Sciatic nerve (tissue), 2 donors: ENCODE measurements at regions not wholly inside any gene's neighbourhood (a gene's known extent, or its start where the extent isn't known, plus 50 kb on each side); places are given as distances from the start of the nearest gene placed in this dataset.

Source experiments
- ATAC-seq: fragments of 200-7000 bp; cut with Tn5 transposase; one replicate; pipeline ENCODE4 v1.9.1; 2020; ENCODE audit warnings: mild to moderate bottlenecking, moderate library complexity
- DNase-seq: peaks from one replicate; pipeline ENCODE4 v3.0.0-alpha.2; 2020; ENCODE audit warnings: low spot score
- intact Hi-C: fragments of 100-400 bp; cut with DNase I; formaldehyde crosslinking; loops from one replicate; pipeline ENCODE4 v1.14.2; 2022
- donor health status: DM: no; HTN: no; CAD: no.
- donor health status: DM: no; HTN: no; CAD: no.

GRCh38 chr9:87212605-87213021 lies 265.3 kb upstream of the GAS1 start:
- ATAC-seq (no peak), DNase-seq (no peak)
- intact Hi-C loops = no loop called here

- intact Hi-C loops = no loop called here
- DNase-seq = no peak
- ATAC-seq = no peak
Observed at GRCh38 chr9:87213948-87214347, 266.6 kb upstream of the GAS1 start.

- ATAC-seq = no peak
- intact Hi-C loops = no loop called here
- no peak for DNase-seq
Observed at GRCh38 chr9:87214991-87215390, 267.7 kb upstream of the GAS1 start.

DNA sequence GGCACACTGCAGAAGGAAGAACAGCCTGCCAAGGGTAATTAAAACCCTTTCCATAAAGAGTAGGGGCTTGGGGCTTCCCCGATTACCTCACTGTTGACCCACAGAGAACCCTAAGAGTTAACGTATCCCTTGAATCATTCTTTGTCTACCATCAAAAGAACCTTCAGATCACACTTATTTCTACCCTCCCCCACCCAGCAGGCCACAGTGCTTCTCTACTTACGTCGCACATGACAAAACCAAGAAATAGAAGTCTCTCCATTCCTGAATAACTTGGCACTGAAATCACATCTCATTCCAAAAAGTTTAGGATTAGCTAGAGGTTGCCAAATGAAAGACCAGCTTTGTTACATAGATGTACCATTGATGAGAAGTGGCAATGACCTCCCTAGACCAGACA lies 268.7 kb upstream of the GAS1 start:
- intact Hi-C loops = no loop called here
- ATAC-seq = no peak
- no peak for DNase-seq

DNA sequence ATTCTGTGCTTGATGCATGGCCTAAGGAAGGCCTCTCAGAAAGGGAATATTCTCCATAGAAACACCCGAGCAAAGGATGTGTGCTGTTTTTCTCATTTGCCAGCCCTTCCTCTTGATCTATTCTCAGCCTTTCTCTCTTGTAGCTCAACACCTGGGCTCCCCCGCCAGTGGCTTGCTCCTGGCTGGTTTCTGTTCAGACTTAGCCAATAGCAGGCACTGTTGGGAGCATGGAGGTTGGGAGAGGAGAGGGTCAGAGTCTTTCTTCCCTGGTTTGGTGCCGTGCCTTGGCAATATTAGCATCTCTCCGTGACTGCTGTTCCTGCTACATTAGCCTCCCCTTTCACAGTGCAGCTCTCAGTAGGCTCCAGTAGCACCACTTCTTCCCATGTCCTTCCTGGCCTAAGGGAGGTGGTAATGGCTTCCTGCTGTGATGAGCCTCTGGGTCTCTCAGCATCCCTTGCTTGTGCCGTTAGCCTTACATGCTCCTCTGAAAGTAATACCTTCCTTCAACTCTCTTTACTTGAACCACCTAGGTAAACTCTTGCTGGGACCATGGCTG lies 269.7 kb upstream of the GAS1 start:
- DNase-seq (no peak), ATAC-seq (no peak)
- intact Hi-C loops = no loop called here

DNA sequence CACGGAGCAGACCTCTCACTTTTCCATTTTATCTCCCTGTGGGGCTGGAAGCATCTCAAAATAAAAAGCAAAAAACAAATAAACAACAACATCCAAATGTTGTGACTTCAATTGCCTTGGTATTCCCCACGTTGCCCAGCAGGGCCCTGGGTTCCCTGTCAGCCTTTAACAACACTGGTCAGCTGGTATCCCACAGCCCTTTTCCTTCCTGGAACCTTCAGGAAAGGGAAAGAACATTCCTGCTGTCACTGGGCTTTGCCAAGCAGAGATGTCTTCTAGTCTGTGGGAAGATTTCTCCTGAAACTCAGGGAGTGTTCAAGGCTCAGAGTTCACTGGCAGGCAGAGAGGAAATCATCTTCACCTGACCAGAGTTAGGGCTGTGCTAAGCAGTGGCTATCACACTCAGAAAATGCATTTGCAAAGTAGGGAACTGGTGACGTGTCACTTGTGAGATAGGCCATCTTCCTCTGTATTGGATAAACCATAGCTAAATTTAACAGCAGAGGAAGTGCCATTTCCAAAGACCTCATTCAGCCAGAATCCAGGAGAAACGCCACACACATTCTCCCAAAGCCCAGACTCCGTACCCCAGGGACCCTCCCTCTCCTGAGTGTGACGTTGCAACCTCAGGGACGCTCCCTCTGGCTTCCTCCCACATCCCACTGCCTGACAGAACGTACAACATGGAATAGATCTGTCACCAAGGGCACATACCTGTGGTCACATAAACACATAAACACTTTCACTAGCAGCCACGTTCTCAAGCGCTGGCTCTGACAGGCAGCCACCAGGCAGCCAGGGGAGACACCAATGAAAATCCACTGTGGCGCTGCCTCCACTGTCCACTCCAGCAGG lies 274.0 kb upstream of the DAPK1 start:
- intact Hi-C loops = no loop called here
- ATAC-seq (no peak), DNase-seq (no peak)

- no peak for ATAC-seq
- intact Hi-C loops = no loop called here
- DNase-seq = no peak
Observed at GRCh38 chr9:87226896-87227295, 270.8 kb upstream of the DAPK1 start.

- intact Hi-C loops = no loop called here
- DNase-seq = no peak
- ATAC-seq = no peak
Observed at GRCh38 chr9:87227456-87227855, 270.2 kb upstream of the DAPK1 start.

DNA sequence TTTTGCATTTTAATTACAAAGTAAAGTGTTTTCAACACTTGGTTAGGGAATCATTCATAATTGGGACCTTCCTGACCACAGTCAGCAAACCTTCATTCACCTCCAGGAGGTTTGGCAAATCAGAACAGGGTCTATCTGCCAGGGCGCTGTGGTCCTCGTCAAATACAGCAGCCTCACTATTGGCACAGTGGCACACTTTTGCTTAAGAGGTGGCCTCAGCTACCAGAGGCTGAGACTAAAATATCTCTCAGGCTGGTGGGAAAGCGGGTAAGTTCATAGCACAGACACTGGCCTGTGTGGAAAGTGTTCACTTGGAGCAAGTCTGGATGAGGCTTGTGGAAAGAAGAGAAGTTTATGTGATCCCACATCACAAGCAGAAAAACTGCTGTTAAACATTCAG lies 268.6 kb upstream of the DAPK1 start:
- ATAC-seq = no peak
- intact Hi-C loops = no loop called here
- DNase-seq = no peak

- intact Hi-C loops = no loop called here
- DNase-seq (no peak), ATAC-seq (no peak)
Observed at GRCh38 chr9:87233431-87233830, 264.2 kb upstream of the DAPK1 start.

- intact Hi-C loops = no loop called here
- no peak for DNase-seq
- ATAC-seq = peak; percentile 93
Observed at GRCh38 chr9:87233899-87234455, 263.7 kb upstream of the DAPK1 start.

- DNase-seq = no peak
Observed at GRCh38 chr9:87234854-87235253, 262.8 kb upstream of the DAPK1 start.

DNA sequence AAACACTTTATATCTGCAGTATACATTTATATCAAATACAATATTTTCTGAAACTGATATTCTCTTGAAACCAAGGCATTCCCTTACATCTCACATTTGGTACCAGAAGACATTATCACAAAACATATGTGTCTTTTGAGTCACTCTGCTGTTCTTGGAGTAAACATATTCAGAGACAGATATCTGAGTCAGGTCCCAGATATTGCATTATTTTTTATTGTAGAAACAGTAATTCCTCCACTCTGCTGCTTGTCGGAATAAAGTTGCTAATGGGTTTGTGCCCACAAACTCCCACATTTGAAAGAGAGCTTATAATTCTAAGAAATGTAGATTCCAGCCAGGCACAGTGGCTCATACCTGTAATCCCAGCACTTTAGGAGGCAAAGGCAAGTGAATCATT lies 261.1 kb upstream of the DAPK1 start:
- ATAC-seq (no peak), DNase-seq (no peak)
- intact Hi-C loops = no loop called here

More at GRCh38 chr9:87234854-87235253, 262.8 kb upstream of the DAPK1 start:
- peak; percentile 27 for ATAC-seq
- intact Hi-C loops = no loop called here

DNA sequence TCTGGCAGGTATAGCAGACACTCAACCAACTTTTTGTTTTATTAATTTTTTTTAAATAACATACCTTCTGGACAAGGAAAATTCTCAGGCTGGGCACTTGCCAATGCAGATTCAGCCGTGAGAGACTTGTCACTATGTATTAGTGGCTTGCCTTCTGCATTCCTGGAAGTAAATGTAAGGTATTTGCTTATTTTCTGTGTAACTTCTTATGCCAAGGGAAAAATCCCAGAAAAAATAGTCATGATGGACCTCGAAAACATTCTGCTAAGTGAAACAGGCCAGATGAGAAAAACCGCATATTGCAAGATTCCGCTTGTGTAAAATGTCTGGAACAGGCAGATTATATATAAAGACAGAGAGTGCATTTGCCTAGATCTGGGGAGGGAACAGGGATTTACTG lies 260.3 kb upstream of the DAPK1 start:
- intact Hi-C loops = no loop called here
- ATAC-seq (no peak), DNase-seq (no peak)

DNA sequence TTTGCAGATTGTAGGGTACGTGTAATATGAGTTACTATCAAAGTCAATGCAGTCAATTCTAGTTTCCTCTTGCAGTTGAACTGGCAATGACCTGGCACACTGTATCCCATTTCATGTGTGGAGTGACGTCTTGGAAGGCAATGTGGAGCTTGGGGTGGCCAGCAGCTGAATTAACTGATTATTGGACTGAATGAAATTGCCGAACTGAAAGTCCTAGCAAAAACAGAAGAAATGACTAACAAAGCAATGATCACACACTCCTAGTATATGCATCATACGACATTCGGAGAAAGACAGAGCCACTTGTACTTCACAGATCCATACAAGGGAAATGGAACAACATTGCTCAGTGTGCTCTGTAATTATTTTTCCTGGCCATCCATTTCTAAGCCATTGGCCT lies 259.1 kb upstream of the DAPK1 start:
- intact Hi-C loops = no loop called here
- no peak for ATAC-seq
- no peak for DNase-seq

DNA sequence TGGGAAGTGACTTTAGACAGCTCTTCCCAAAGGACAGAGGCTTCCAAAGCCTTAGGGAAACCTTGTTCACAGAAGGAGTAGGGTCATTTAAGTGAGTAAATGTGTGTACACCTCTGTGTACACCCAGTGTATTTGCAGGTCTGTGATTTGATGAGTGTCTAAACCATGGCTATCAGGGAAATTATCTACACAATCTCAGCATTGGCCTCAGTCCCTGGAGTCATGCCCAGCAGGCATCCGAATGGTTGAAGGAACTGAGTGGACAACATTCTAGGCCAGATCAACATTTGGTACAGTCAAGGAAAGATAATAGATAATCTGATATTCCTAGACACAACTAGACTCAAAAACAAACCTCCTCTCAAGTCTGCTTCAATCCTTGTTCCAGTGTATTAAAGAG lies 258.4 kb upstream of the DAPK1 start:
- DNase-seq (no peak), ATAC-seq (no peak)
- intact Hi-C loops = no loop called here

GRCh38 chr9:87243602-87244001 lies 254.1 kb upstream of the DAPK1 start:
- DNase-seq (no peak), ATAC-seq (peak; percentile 56)
- intact Hi-C loops = no loop called here

DNA sequence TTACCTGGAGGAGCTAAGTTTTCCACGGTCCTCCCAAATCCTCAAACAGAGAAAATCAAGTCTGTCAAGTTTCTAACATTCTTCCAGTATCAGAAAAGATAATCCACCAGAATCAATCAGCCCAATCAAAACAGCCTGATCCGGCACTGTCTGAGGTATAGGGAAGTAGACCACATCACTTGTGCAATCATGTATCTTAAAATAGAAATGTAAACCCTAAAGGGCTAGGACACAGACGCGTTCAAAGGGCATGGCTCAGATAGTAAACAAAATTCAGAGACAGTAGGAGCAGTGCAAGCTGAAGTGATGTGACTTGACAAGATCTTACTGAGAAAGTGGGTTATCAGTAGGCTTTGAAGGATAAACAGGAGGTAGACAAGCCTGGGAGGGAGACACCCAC lies 252.4 kb upstream of the DAPK1 start:
- intact Hi-C loops = no loop called here
- no peak for ATAC-seq
- no peak for DNase-seq

DNA sequence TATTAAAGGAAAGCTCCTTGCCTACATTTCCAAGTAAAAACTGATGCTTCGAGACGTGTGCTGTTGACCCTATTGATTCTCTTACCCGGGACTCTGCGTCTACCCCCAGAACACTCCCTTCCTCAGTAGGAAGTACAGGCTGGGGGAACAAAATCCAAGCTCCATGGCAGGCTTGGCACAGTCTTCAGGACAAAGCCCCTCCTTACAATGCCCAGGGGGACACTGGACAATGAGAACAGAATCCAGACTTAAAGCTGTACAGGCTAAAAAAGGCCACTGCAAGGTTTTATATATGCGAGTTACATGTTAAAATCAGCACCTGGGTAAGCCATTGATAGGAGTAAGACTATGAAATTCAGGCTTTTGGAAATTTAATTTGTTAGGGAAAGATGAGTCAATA lies 250.6 kb upstream of the DAPK1 start:
- intact Hi-C loops = no loop called here
- DNase-seq = no peak
- ATAC-seq = no peak

DNA sequence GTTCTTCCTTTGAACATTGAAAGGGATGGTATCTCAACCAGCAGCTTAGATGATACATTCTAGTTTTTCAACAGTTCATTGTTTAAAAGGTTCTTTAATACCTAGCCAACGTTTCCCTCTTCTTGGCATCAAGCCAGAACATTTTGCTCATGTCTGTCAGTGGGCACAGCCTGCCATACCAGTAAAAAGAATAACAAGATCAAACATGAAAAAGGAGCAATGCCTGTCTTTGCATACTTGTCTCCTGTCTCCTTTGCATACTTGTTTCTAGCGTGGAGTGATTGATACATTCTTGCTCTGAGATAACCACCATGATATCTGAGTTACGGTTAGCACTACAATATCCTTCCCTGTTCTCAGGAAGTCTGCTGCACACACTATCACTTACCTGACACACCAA lies 248.6 kb upstream of the DAPK1 start:
- ATAC-seq = no peak
- DNase-seq = no peak
- intact Hi-C loops = no loop called here

GRCh38 chr9:87250205-87250604 lies 247.5 kb upstream of the DAPK1 start:
- ATAC-seq (no peak), DNase-seq (no peak)
- intact Hi-C loops = no loop called here
